Upper lobe of left lung (tissue), 6 donors: ENCODE measurements at regions not wholly inside any gene's neighbourhood (a gene's known extent, or its start where the extent isn't known, plus 50 kb on each side); places are given as distances from the start of the nearest gene placed in this dataset.

Experiments used
- ATAC-seq, 2 donors: fragments of 200-7000 bp; cut with Tn5 transposase; one replicate each; pipeline ENCODE4 v1.9.1; 2022; ENCODE audit warnings: mild to moderate bottlenecking in 2 of 2, moderate library complexity in 2 of 2; ENCODE audit not compliant: low FRiP score in 2 of 2
- DNase-seq, 2 donors: peaks; one replicate each; pipeline ENCODE4 v3.0.0-alpha.2; 2019 to 2020
- H3K27ac ChIP-seq, 4 donors: fragments of 200-600 bp; sonication (generic); one replicate each; pipeline ENCODE4 v1.5.1; 2016 to 2019
- H3K27me3 ChIP-seq, 4 donors: fragments of 200-600 bp; sonication (generic); one replicate each; pipeline ENCODE4 v1.5.1; 2017 to 2019
- H3K36me3 ChIP-seq, 4 donors: fragments of 200-600 bp; sonication (generic); one replicate each; pipeline ENCODE4 v1.5.1; 2016 to 2019
- H3K4me1 ChIP-seq, 4 donors: fragments of 200-600 bp; sonication (generic); one replicate each; pipeline ENCODE4 v1.5.1; 2018 to 2019
- H3K4me3 ChIP-seq, 4 donors: fragments of 200-600 bp; sonication (generic); one replicate each; pipeline ENCODE4 v1.5.1; 2017 to 2019; ENCODE audit warnings: mild to moderate bottlenecking in 2 of 4, moderate library complexity in 1 of 4
- H3K9me3 ChIP-seq, 4 donors: fragments of 200-600 bp; sonication (generic); one replicate each; pipeline ENCODE4 v1.5.1; 2018 to 2019
- CTCF ChIP-seq, 6 experiments: fragments of 450-650 bp in 4 of 6; fragments of 200-600 bp in 2 of 6; sonication (generic) in 2 of 6; IDR thresholded peaks; one replicate each; pipeline ENCODE4 v1.5.1; 2016 to 2019; ENCODE audit warnings: antibody characterized with exemption in 6 of 6
- EP300 ChIP-seq, 4 donors: sonication (generic); formaldehyde crosslinking; IDR thresholded peaks; one replicate each; pipeline ENCODE4 v1.5.1; 2017; ENCODE audit warnings: antibody characterized with exemption in 4 of 4, control low read depth in 2 of 4
- POLR2A ChIP-seq, 4 donors: fragments of 450-650 bp; IDR thresholded peaks; one replicate each; pipeline ENCODE4 v1.5.1; 2016 to 2017; ENCODE audit warnings: antibody characterized with exemption in 4 of 4, mild to moderate bottlenecking in 2 of 4
- POLR2AphosphoS5 ChIP-seq, 2 donors: sonication (generic); formaldehyde crosslinking; IDR thresholded peaks; one replicate each; pipeline ENCODE4 v1.5.1; 2017; ENCODE audit warnings: antibody characterized with exemption in 2 of 2
- WGBS, 2 donors: methylation state at CpG; one replicate each; pipeline ENCODE4 v1.1.5; 2017 to 2018; 5-methylcytosine and 5-hydroxymethylcytosine counted together
- donor health status: DM: no; HTN: no; CAD: no; lungs with moderate emphysema.
- donor health status: DM: no; HTN: yes; CAD: no; lungs with severe emphysema.

GRCh38 chr12:85610194-85610593, 226.0 kb downstream of the RASSF9 start:
- TF ChIP-seq CTCF (IDR thresholded peaks at IDR 0.05) = no peak
- TF ChIP-seq POLR2AphosphoS5 (IDR thresholded peaks at IDR 0.05) = no peak
- TF ChIP-seq EP300 (IDR thresholded peaks at IDR 0.05) = no peak
- TF ChIP-seq POLR2A (IDR thresholded peaks at IDR 0.05) = no peak
- DNase-seq (no peak), ATAC-seq (no peak)
- 90 to 94% methylated on average over 4 of the region's 4 CpGs for WGBS, 2 donors
- H3K4me3 ChIP-seq = no peak overlapping the region
- H3K27me3 ChIP-seq = no peaks in the 10 kb centered on the region
- no peaks in the 10 kb centered on the region for H3K4me1 ChIP-seq
- no peaks in the 10 kb centered on the region for H3K36me3 ChIP-seq
- no peaks in the 10 kb centered on the region for H3K9me3 ChIP-seq
- H3K27ac ChIP-seq = no peak overlapping the region

- ATAC-seq = no peak
- 72 to 74% methylated on average over 2 of the region's 2 CpGs for WGBS, 2 donors
- H3K27ac ChIP-seq = no peak overlapping the region
- H3K36me3 ChIP-seq = no peaks in the 10 kb centered on the region
- no peaks in the 10 kb centered on the region for H3K27me3 ChIP-seq
- DNase-seq = no peak
- H3K4me3 ChIP-seq = no peak overlapping the region
- no peaks in the 10 kb centered on the region for H3K4me1 ChIP-seq
- TF ChIP-seq CTCF (IDR thresholded peaks at IDR 0.05) (no peak), POLR2A (IDR thresholded peaks at IDR 0.05) (no peak), EP300 (IDR thresholded peaks at IDR 0.05) (no peak), POLR2AphosphoS5 (IDR thresholded peaks at IDR 0.05) (no peak)
- no peaks in the 10 kb centered on the region for H3K9me3 ChIP-seq
Observed at GRCh38 chr12:85616201-85616600, 220.0 kb downstream of the RASSF9 start.

- H3K27ac ChIP-seq = no peak overlapping the region
- H3K9me3 ChIP-seq = no peaks in the 10 kb centered on the region
- no peak overlapping the region for H3K4me3 ChIP-seq
- TF ChIP-seq CTCF (IDR thresholded peaks at IDR 0.05) (no peak), EP300 (IDR thresholded peaks at IDR 0.05) (no peak), POLR2A (IDR thresholded peaks at IDR 0.05) (no peak), POLR2AphosphoS5 (IDR thresholded peaks at IDR 0.05) (no peak)
- ATAC-seq (no peak), DNase-seq (no peak)
- H3K36me3 ChIP-seq = no peaks in the 10 kb centered on the region
- WGBS, 2 donors = 54 to 62% methylated on average over 3 of the region's 3 CpGs
- H3K27me3 ChIP-seq = no peaks in the 10 kb centered on the region
- no peaks in the 10 kb centered on the region for H3K4me1 ChIP-seq
Observed at GRCh38 chr12:85617307-85618091, 218.7 kb downstream of the RASSF9 start.

GRCh38 chr12:85621041-85621440, 215.2 kb downstream of the RASSF9 start:
- no peaks in the 10 kb centered on the region for H3K4me1 ChIP-seq
- no peak overlapping the region for H3K27ac ChIP-seq
- no peaks in the 10 kb centered on the region for H3K9me3 ChIP-seq
- H3K4me3 ChIP-seq = no peak overlapping the region
- no peaks in the 10 kb centered on the region for H3K36me3 ChIP-seq
- WGBS, 2 donors = 87 to 100% methylated on average over 2 of the region's 2 CpGs
- TF ChIP-seq EP300 (IDR thresholded peaks at IDR 0.05) (no peak), POLR2A (IDR thresholded peaks at IDR 0.05) (no peak), POLR2AphosphoS5 (IDR thresholded peaks at IDR 0.05) (no peak)
- H3K27me3 ChIP-seq = no peaks in the 10 kb centered on the region
- ATAC-seq (no peak), DNase-seq (no peak)

GRCh38 chr12:85623763-85624162, 212.4 kb downstream of the RASSF9 start:
- ATAC-seq = no peak
- TF ChIP-seq POLR2A (IDR thresholded peaks at IDR 0.05) = no peak
- no peak for TF ChIP-seq CTCF (IDR thresholded peaks at IDR 0.05)
- TF ChIP-seq EP300 (IDR thresholded peaks at IDR 0.05) = no peak
- TF ChIP-seq POLR2AphosphoS5 (IDR thresholded peaks at IDR 0.05) = no peak
- no peaks in the 10 kb centered on the region for H3K36me3 ChIP-seq
- no peak overlapping the region for H3K27ac ChIP-seq
- no peaks in the 10 kb centered on the region for H3K9me3 ChIP-seq
- no peaks in the 10 kb centered on the region for H3K4me1 ChIP-seq
- no peak overlapping the region for H3K4me3 ChIP-seq
- WGBS, 2 donors = 90 to 97% methylated on average over 2 of the region's 2 CpGs
- DNase-seq = no peak
- H3K27me3 ChIP-seq = no peaks in the 10 kb centered on the region
